Prostate gland (tissue), 2 donors: ENCODE measurements at regions not wholly inside any gene's neighbourhood (a gene's known extent, or its start where the extent isn't known, plus 50 kb on each side); places are given as distances from the start of the nearest gene placed in this dataset.

ENCODE experiments used
- DNase-seq: peaks from one replicate; pipeline ENCODE4 v3.0.0-alpha.2; 2019; ENCODE audit warnings: low spot score
- H3K27ac ChIP-seq, 2 donors: fragments of 200-600 bp; sonication (generic); 2 replicates each; pipeline ENCODE4 v1.5.1; 2017 to 2019
- H3K27me3 ChIP-seq: fragments of 200-600 bp; sonication (generic); replicated peaks from 2 replicates; pipeline ENCODE4 v1.5.1; 2019; ENCODE audit not compliant: insufficient read depth
- H3K36me3 ChIP-seq, 2 donors: fragments of 200-600 bp; sonication (generic); 1 replicate in 1 of 2; 2 replicates in 1 of 2; pipeline versions ENCODE4 v1.5.1 to v1.8.1; 2017 to 2019
- H3K4me1 ChIP-seq: fragments of 200-600 bp; sonication (generic); replicated peaks from 2 replicates; pipeline ENCODE4 v1.5.1; 2019
- H3K4me3 ChIP-seq, 2 donors: fragments of 200-600 bp; sonication (generic); 2 replicates each; pipeline ENCODE4 v1.5.1; 2017 to 2019
- H3K9me3 ChIP-seq: fragments of 200-600 bp; sonication (generic); 2 replicates; pipeline ENCODE4 v1.5.1; 2017
- POLR2A ChIP-seq: fragments of 450-650 bp; IDR thresholded peaks from one replicate; pipeline ENCODE4 v1.6.1; 2016; ENCODE audit warnings: antibody characterized with exemption, mild to moderate bottlenecking
- POLR2AphosphoS5 ChIP-seq: sonication (generic); formaldehyde crosslinking; IDR thresholded peaks from one replicate; pipeline ENCODE4 v1.6.1; 2017; ENCODE audit warnings: antibody characterized with exemption
- WGBS: methylation state at CpG from one replicate; pipeline ENCODE4 v1.1.5; 2018; 5-methylcytosine and 5-hydroxymethylcytosine counted together
- intact Hi-C: fragments of 100-400 bp; cut with DNase I; formaldehyde crosslinking; loops from one replicate; pipeline ENCODE4 v1.14.2; 2022
- TF ChIP-seq, protein P1 (sequence below), 4 experiments: fragments of 200-600 bp in 2 of 4; fragments of 450-650 bp in 2 of 4; sonication (generic) in 2 of 4; IDR thresholded peaks; 1 replicate in 3 of 4; 2 replicates in 1 of 4; pipeline ENCODE4 v1.5.1; 2016 to 2019; ENCODE audit warnings: antibody characterized with exemption in 4 of 4, mild to moderate bottlenecking in 2 of 4, moderate library complexity in 2 of 4

- intact Hi-C loops, result no loop called here
- Histone ChIP-seq H3K9me3 (no peaks in the 10 kb centered on the region), H3K27ac (no peak overlapping the region), H3K36me3 (no peaks in the 10 kb centered on the region), H3K27me3 (no peaks in the 10 kb centered on the region), H3K4me3 (no peak overlapping the region), H3K4me1 (no peaks in the 10 kb centered on the region)
- no peak for DNase-seq
- TF ChIP-seq, protein P1, sequence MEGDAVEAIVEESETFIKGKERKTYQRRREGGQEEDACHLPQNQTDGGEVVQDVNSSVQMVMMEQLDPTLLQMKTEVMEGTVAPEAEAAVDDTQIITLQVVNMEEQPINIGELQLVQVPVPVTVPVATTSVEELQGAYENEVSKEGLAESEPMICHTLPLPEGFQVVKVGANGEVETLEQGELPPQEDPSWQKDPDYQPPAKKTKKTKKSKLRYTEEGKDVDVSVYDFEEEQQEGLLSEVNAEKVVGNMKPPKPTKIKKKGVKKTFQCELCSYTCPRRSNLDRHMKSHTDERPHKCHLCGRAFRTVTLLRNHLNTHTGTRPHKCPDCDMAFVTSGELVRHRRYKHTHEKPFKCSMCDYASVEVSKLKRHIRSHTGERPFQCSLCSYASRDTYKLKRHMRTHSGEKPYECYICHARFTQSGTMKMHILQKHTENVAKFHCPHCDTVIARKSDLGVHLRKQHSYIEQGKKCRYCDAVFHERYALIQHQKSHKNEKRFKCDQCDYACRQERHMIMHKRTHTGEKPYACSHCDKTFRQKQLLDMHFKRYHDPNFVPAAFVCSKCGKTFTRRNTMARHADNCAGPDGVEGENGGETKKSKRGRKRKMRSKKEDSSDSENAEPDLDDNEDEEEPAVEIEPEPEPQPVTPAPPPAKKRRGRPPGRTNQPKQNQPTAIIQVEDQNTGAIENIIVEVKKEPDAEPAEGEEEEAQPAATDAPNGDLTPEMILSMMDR (IDR thresholded peaks at IDR 0.05), result no peak
- no peak for TF ChIP-seq POLR2A
- TF ChIP-seq POLR2AphosphoS5, result no peak
- 45% methylated on average over 3 of the region's 3 CpGs for WGBS
These were observed 137.2 kb upstream of the FGGY start for GRCh38 chr1:59159557-59160203.

- intact Hi-C loops, result no loop called here
- DNase-seq, result no peak
- Histone ChIP-seq H3K36me3 (no peaks in the 10 kb centered on the region), H3K27me3 (no peaks in the 10 kb centered on the region), H3K27ac (no peak overlapping the region), H3K4me1 (no peaks in the 10 kb centered on the region), H3K4me3 (no peak overlapping the region), H3K9me3 (no peaks in the 10 kb centered on the region)
- no peak for TF ChIP-seq POLR2A
- no peak for TF ChIP-seq POLR2AphosphoS5
- TF ChIP-seq, protein P1 (IDR thresholded peaks at IDR 0.05), result no peak
These were observed 135.8 kb upstream of the FGGY start for GRCh38 chr1:59161136-59161535.

GRCh38 chr1:59162665-59163064 lies 134.2 kb upstream of the FGGY start:
- intact Hi-C loops, result no loop called here
- H3K27ac ChIP-seq, result no peak overlapping the region
- no peaks in the 10 kb centered on the region for H3K27me3 ChIP-seq
- H3K36me3 ChIP-seq, result no peaks in the 10 kb centered on the region
- no peak overlapping the region for H3K4me3 ChIP-seq
- TF ChIP-seq POLR2AphosphoS5 (no peak), POLR2A (no peak)
- TF ChIP-seq, protein P1 (IDR thresholded peaks at IDR 0.05), result no peak
- no peaks in the 10 kb centered on the region for H3K4me1 ChIP-seq
- no peaks in the 10 kb centered on the region for H3K9me3 ChIP-seq
- WGBS, result 19% methylated on average over 1 of the region's 1 CpG
- DNase-seq, result no peak

DNA sequence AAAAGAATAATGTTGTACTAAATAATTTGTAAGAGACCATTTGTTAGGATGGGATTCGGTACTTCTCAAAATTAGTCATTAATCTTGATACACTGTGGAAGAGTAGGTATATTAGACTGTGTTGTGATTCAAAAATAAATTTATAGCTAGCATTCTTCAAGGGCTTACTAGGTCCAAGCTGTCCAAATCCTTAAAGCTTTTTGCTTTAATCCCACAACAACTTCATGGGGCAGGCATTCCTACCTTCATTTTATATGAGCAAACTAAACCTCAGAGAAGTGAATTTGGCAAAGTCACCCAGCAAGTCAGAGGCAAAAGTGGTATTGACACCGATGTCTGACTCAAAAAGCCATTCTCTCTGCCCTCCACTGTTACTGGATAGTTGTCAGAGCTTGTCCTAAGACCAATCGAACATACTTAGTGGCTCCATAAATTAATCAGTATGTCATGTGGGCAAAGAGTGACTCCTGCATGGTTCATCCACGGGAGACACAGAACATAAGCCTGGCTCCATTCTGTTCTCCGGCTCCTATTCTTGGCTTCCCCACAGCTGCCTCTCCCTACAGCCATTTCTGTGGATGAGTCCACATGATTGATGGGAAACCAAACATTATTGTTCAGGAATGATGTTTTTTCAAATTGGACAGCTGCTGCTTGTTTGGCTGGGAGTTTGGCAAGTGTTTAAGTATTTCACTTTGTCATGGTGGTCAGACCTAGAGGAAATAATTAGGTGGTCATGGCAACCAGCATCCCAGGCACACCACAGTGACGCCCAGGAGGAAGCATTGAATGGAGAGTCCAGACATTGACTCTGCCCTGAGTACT lies 133.4 kb upstream of the FGGY start:
- intact Hi-C loops, result no loop called here
- no peak for TF ChIP-seq POLR2AphosphoS5
- TF ChIP-seq POLR2A, result no peak
- TF ChIP-seq, protein P1 (IDR thresholded peaks at IDR 0.05), result no peak
- no peaks in the 10 kb centered on the region for H3K9me3 ChIP-seq
- DNase-seq, result no peak
- no peaks in the 10 kb centered on the region for H3K4me1 ChIP-seq
- WGBS, result 57% methylated on average over 6 of the region's 6 CpGs
- no peaks in the 10 kb centered on the region for H3K27me3 ChIP-seq
- H3K27ac ChIP-seq, result no peak overlapping the region
- no peak overlapping the region for H3K4me3 ChIP-seq
- no peaks in the 10 kb centered on the region for H3K36me3 ChIP-seq

DNA sequence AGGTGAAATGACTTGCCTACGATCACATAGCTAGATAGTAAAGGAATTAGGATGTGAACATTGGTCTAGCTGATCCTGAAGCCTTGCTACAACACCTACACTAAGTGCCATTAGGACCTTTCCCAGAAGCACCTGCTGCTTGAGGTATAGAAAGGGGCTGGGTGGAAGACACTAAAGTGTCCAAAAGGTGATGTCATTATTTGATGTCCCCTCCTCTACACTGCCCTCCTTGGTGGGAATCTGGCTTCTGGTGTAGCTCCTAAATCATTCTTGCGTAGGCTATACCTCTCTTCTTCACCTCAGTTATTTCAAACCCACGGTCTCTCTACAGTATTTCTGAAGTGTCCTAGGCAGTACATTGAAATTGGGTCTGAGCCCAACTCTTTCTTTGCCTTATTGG lies 132.5 kb upstream of the FGGY start:
- Histone ChIP-seq H3K36me3 (no peaks in the 10 kb centered on the region), H3K9me3 (no peaks in the 10 kb centered on the region), H3K27me3 (no peaks in the 10 kb centered on the region), H3K4me1 (no peaks in the 10 kb centered on the region), H3K4me3 (no peak overlapping the region), H3K27ac (no peak overlapping the region)
- intact Hi-C loops, result no loop called here
- 65% methylated on average over 3 of the region's 3 CpGs for WGBS
- no peak for DNase-seq
- TF ChIP-seq, protein P1 (IDR thresholded peaks at IDR 0.05), result no peak
- no peak for TF ChIP-seq POLR2A
- TF ChIP-seq POLR2AphosphoS5, result no peak
